Stimulated activated CD4-positive, alpha-beta T cell treated with anti-CD3 and anti-CD28 coated beads, Interleukin-1b, Interleukin-23, amount 100 ng/mL, for 24 hours (primary cell): ENCODE measurements at regions not wholly inside any gene's neighbourhood (a gene's known extent, or its start where the extent isn't known, plus 50 kb on each side); places are given as distances from the start of the nearest gene placed in this dataset.

ENCODE experiments used
- DNase-seq, 4 experiments: peaks; one replicate each; pipeline ENCODE4 v3.0.0-alpha.2; 2020; ENCODE audit warnings: low read depth in 4 of 4, low spot score in 1 of 4

- DNase-seq = no peak
Observed at GRCh38 chr10:6780008-6780677, 200.1 kb upstream of the PRKCQ start.

- no peak for DNase-seq
Observed at GRCh38 chr10:6778992-6779701, 199.1 kb upstream of the PRKCQ start.

- DNase-seq = no peak
Observed at GRCh38 chr10:6776170-6776569, 196.1 kb upstream of the PRKCQ start.

GRCh38 chr10:6774406-6774805 is 194.3 kb upstream of the PRKCQ start:
- DNase-seq = no peak

GRCh38 chr10:6771331-6771730 is 191.3 kb upstream of the PRKCQ start:
- no peak for DNase-seq

- no peak for DNase-seq
Observed at GRCh38 chr10:6770846-6771245, 190.8 kb upstream of the PRKCQ start.

- DNase-seq = no peak
Observed at GRCh38 chr10:6769704-6770417, 189.8 kb upstream of the PRKCQ start.

- DNase-seq = no peak
Observed at GRCh38 chr10:6766131-6766801, 186.2 kb upstream of the PRKCQ start.

GRCh38 chr10:6763423-6763822 is 183.3 kb upstream of the PRKCQ start:
- DNase-seq = no peak

- no peak for DNase-seq
Observed at GRCh38 chr10:6763001-6763400, 182.9 kb upstream of the PRKCQ start.

GRCh38 chr10:6759961-6760360 is 179.9 kb upstream of the PRKCQ start:
- no peak for DNase-seq

GRCh38 chr10:6757158-6757557 is 177.1 kb upstream of the PRKCQ start:
- no peak for DNase-seq

- no peak for DNase-seq
Observed at GRCh38 chr10:6756716-6757115, 176.6 kb upstream of the PRKCQ start.

GRCh38 chr10:6755781-6756460 is 175.8 kb upstream of the PRKCQ start:
- DNase-seq = no peak

GRCh38 chr10:6753644-6754043 is 173.6 kb upstream of the PRKCQ start:
- DNase-seq = no peak

- no peak for DNase-seq
Observed at GRCh38 chr10:6751363-6751762, 171.3 kb upstream of the PRKCQ start.

- no peak for DNase-seq
Observed at GRCh38 chr10:6748981-6749635, 169.0 kb upstream of the PRKCQ start.

- DNase-seq = no peak
Observed at GRCh38 chr10:6748029-6748428, 168.0 kb upstream of the PRKCQ start.

GRCh38 chr10:6746782-6747181 is 166.7 kb upstream of the PRKCQ start:
- no peak for DNase-seq

GRCh38 chr10:6743291-6743849 is 163.3 kb upstream of the PRKCQ start:
- DNase-seq = no peak
